Dedifferentiated amniotic fluid mesenchymal stem cell (primary cell): ENCODE measurements at regions not wholly inside any gene's neighbourhood (a gene's known extent, or its start where the extent isn't known, plus 50 kb on each side); places are given as distances from the start of the nearest gene placed in this dataset.
"Not testable (repeated sequence)": the region's sequence is repeated elsewhere in the genome, so short reads cannot be mapped to it uniquely, and the experiment has no call there.

Experiments used
- DNase-seq: peaks from one replicate; pipeline ENCODE4 v3.0.0-alpha.2; 2016; ENCODE audit errors: extremely low spot score

- no peak for DNase-seq
Observed at GRCh38 chr6:121873595-121873994, 438.1 kb downstream of the GJA1 start.

- no peak for DNase-seq
Observed at GRCh38 chr6:121876721-121877120, 441.3 kb downstream of the GJA1 start.

GRCh38 chr6:121879149-121879548 lies 443.7 kb downstream of the GJA1 start:
- peak; percentile 94 for DNase-seq

GRCh38 chr6:121880831-121881230 lies 445.4 kb downstream of the GJA1 start:
- no peak for DNase-seq

- DNase-seq = peak; percentile 66
Observed at GRCh38 chr6:121881974-121882667, 446.7 kb downstream of the GJA1 start.

- DNase-seq = no peak
Observed at GRCh38 chr6:121884091-121884490, 448.6 kb downstream of the GJA1 start.

- DNase-seq = no peak
Observed at GRCh38 chr6:121884620-121885019, 449.2 kb downstream of the GJA1 start.

GRCh38 chr6:121885399-121886152 lies 450.1 kb downstream of the GJA1 start:
- no peak for DNase-seq

- peak; percentile 44 for DNase-seq
Observed at GRCh38 chr6:121886223-121886830, 450.9 kb downstream of the GJA1 start.

- DNase-seq = no peak
Observed at GRCh38 chr6:121887724-121888123, 452.3 kb downstream of the GJA1 start.

- DNase-seq = no peak
Observed at GRCh38 chr6:121890307-121890910, 455.0 kb downstream of the GJA1 start.

GRCh38 chr6:121895731-121896130 lies 460.3 kb downstream of the GJA1 start:
- not testable (repeated sequence) for DNase-seq

- no peak for DNase-seq
Observed at GRCh38 chr6:121896363-121896762, 460.9 kb downstream of the GJA1 start.

GRCh38 chr6:121896771-121897170 lies 461.3 kb downstream of the GJA1 start:
- DNase-seq = no peak

GRCh38 chr6:121897337-121897760 lies 461.9 kb downstream of the GJA1 start:
- no peak for DNase-seq

- DNase-seq = no peak
Observed at GRCh38 chr6:121901432-121901831, 466.0 kb downstream of the GJA1 start.

GRCh38 chr6:121904559-121904958 lies 469.1 kb downstream of the GJA1 start:
- DNase-seq = no peak

GRCh38 chr6:121912905-121913304 lies 477.5 kb downstream of the GJA1 start:
- no peak for DNase-seq

- DNase-seq = no peak
Observed at GRCh38 chr6:121917263-121917829, 481.9 kb downstream of the GJA1 start.

GRCh38 chr6:121917834-121918559 lies 481.5 kb upstream of the HSF2 start:
- DNase-seq = no peak

GRCh38 chr6:121920616-121921015 lies 478.8 kb upstream of the HSF2 start:
- no peak for DNase-seq
